WI38 (cell line): ENCODE measurements at regions not wholly inside any gene's neighbourhood (a gene's known extent, or its start where the extent isn't known, plus 50 kb on each side); places are given as distances from the start of the nearest gene placed in this dataset.

Experiments
- H3K4me3 ChIP-seq: 2 replicates; pipeline ENCODE4 v1.5.1; 2011; ENCODE audit warnings: low read depth, mild to moderate bottlenecking, control low read depth, low read length
- CTCF ChIP-seq: IDR thresholded peaks from 2 replicates; pipeline ENCODE4 v1.5.1; 2012; ENCODE audit warnings: low read depth, mild to moderate bottlenecking, control low read depth, low read length

GRCh38 chr1:185477638-185478580 lies 160.9 kb upstream of the IVNS1ABP start:
- no peak overlapping the region for H3K4me3 ChIP-seq
- TF ChIP-seq CTCF, result no peak

- no peak overlapping the region for H3K4me3 ChIP-seq
- TF ChIP-seq CTCF, result no peak
These were observed 157.6 kb upstream of the IVNS1ABP start for GRCh38 chr1:185474440-185475149.

DNA sequence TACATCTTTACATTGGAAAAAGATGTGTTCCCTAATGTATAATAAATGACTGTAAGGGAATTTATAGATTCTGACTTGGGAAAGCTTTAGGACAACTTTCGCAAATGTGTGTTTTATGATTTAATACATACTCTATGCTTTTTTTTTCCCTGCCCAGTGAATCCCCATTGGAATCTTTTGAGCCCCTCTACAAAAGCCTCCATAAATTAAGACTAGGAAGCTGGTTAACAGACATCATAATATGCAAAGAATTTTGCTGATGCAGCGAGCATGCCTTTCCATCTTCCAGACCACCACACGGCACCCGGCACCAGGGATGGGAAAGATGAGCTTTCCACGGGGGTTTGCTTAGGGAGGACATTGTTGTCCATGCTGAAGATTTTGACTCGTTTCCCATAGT lies 156.1 kb upstream of the IVNS1ABP start:
- H3K4me3 ChIP-seq, result no peak overlapping the region
- no peak for TF ChIP-seq CTCF

GRCh38 chr1:185468626-185469025 lies 151.6 kb upstream of the IVNS1ABP start:
- H3K4me3 ChIP-seq, result no peak overlapping the region
- no peak for TF ChIP-seq CTCF

- no peak for TF ChIP-seq CTCF
- H3K4me3 ChIP-seq, result no peak overlapping the region
These were observed 150.1 kb upstream of the IVNS1ABP start for GRCh38 chr1:185467122-185467521.

DNA sequence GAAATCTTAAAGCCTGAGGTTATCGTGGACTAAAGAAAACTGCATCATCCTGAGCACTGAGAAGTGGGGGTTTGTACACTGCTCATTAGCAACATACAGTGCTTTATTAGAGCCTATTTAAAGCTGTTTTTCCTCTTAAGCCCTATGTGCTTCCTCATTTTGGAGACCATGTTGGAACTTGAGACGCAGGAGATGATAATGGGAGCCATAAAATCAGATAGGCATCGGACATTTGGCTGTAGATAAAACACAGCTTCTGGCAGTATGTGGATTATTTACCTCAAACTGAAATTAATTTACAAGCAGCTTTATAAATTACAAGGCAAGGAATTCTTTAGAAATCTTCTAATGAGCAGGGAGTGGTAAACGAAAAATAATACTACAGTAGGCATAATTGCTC lies 147.7 kb upstream of the IVNS1ABP start:
- TF ChIP-seq CTCF, result no peak
- H3K4me3 ChIP-seq, result no peak overlapping the region

- H3K4me3 ChIP-seq, result no peak overlapping the region
- TF ChIP-seq CTCF, result no peak
These were observed 146.4 kb upstream of the IVNS1ABP start for GRCh38 chr1:185463433-185463832.
